ENCODE measurements at regions not wholly inside any gene's neighbourhood (a gene's known extent, or its start where the extent isn't known, plus 50 kb on each side); places are given as distances from the start of the nearest gene placed in this dataset.
"Not testable (repeated sequence)": the region's sequence is repeated elsewhere in the genome, so short reads cannot be mapped to it uniquely, and the experiment has no call there.

DNA sequence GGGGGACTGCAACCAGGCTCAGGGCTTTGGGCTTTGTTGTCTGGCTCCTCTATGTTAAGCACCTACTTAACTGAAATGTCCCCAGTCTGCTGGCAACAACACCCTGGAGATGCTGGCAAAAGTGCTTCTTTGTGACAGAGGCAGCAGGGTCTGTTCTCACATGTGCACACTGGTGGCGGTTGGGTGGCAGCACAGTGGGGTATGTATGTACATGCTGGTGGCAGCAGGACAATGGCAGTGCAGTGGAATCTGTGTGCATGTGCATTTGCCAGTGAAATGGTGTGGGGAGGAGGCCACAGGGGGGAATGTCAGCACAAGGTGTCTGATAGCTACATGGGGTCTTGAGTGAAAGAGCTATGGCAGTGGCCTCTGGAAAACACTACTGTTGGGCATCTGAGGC, 830.3 kb downstream of the DIPK2A start:
- DNase-seq (ENCODE audit: low spot score) = no peak
- TF ChIP-seq CTCF (IDR thresholded peaks at IDR 0.05; ENCODE audit: extremely low read depth, missing control alignments) = no peak

DNA sequence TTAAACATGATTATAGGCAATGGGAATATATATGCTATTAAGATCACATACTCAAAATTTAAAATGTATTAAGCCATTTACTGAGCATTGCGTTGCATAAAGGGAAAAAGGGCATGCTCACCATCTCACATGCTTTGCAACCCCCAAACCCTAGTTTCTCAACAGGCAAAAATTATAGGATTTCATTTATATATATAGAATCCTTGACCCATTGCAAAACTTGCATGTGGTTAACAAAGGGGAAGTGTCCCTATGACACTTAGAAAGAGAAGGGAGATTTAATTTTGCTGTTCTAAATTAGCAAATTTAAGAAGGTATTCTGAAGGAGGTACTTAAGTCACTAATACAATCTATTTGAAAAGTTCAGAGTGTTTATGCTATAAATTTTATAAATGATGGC, 837.8 kb downstream of the DIPK2A start:
- no peak for DNase-seq (ENCODE audit: low spot score)
- TF ChIP-seq CTCF (IDR thresholded peaks at IDR 0.05; ENCODE audit: extremely low read depth, missing control alignments) = no peak

- TF ChIP-seq CTCF (IDR thresholded peaks at IDR 0.05; ENCODE audit: extremely low read depth, missing control alignments) = no peak
- DNase-seq (ENCODE audit: low spot score) = peak; percentile 5
Observed at GRCh38 chr3:144810160-144810559, 838.5 kb downstream of the DIPK2A start.

GRCh38 chr3:144815655-144816054, 844.0 kb downstream of the DIPK2A start:
- TF ChIP-seq CTCF (IDR thresholded peaks at IDR 0.05; ENCODE audit: extremely low read depth, missing control alignments) = no peak
- no peak for DNase-seq (ENCODE audit: low spot score)

GRCh38 chr3:144816323-144816722, 844.7 kb downstream of the DIPK2A start:
- no peak for DNase-seq (ENCODE audit: low spot score)
- TF ChIP-seq CTCF (IDR thresholded peaks at IDR 0.05; ENCODE audit: extremely low read depth, missing control alignments) = no peak

DNA sequence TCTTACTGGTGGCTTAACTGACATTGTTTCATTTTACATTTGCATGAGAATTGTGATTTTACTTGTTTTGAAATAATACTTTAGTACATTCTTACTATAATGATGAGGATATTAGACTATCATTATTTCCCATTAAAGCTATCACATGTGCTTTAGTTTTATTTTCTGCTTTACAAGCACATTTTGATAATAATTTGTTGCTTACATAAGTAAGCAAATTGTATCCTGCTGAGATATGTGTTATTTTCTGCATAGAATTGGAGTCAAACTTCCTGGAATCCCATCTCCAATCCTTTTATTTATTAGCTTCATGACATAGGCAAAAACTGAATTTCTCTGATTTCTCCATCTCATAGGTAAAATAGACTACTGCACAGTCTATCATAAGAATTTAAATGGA, 847.4 kb downstream of the DIPK2A start:
- TF ChIP-seq CTCF (IDR thresholded peaks at IDR 0.05; ENCODE audit: extremely low read depth, missing control alignments) = no peak
- no peak for DNase-seq (ENCODE audit: low spot score)

- DNase-seq (ENCODE audit: low spot score) = not testable (repeated sequence)
Observed at GRCh38 chr3:144820232-144820631, 848.6 kb downstream of the DIPK2A start.

DNA sequence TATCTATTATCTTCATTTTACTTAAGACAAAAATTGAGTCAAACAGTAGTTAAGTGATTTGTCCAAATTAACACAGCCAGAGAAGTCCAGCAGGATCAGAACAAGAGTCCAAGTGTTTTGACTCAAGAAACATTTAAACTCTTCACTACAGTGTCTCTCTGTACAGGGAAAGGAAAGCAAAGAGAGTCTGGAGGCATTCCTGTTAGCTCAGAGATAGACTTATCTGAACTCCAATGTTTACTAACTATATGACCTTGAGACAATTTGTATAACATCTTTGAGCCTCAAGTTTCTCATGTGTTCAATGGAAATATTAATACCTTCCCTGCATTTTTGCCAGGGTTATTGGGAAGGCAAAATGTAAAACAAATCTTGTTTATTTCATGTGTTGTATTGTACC, 849.1 kb downstream of the DIPK2A start:
- no peak for DNase-seq (ENCODE audit: low spot score)
- TF ChIP-seq CTCF (IDR thresholded peaks at IDR 0.05; ENCODE audit: extremely low read depth, missing control alignments) = no peak
